ENCODE measurements at regions not wholly inside any gene's neighbourhood (a gene's known extent, or its start where the extent isn't known, plus 50 kb on each side); places are given as distances from the start of the nearest gene placed in this dataset.

DNA sequence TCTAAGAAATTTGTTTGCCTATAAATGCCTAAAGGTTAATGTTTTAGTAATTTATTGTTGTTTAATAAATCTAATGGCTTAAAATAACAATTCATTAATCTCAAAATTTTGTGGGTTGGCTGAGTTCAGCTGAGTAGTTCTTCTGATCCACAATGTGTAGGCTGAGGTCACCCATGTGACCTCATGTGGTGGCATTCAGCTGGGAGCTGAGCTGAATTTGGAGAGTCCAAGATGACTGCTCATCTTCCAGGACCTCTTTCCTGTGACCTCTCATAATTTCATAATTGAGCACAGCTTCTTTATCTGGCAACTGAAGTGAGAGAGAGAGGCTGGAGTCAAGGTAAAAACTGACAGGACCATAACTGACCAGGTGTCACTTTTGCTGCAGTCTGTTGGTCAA lies 132.4 kb downstream of the TXNL1 start:
- Mint-ChIP-seq H3K27me3 (ENCODE audit: low read depth in 3 of 3) (peaks cover 0 to 2% (median 0%) of the 10 kb centered on the region in 3 donors), H3K27ac (peak overlapping the region in 1 of 7 donors; percentile 60), H3K9me3 (peaks cover 2 to 12% (median 8%) of the 10 kb centered on the region in 7 donors), H3K4me3 (no peak overlapping the region), H3K36me3 (no peaks in the 10 kb centered on the region), H3K4me1 (peaks cover 6% of the 10 kb centered on the region)
- Histone ChIP-seq H2AFZ (ENCODE audit: insufficient read depth, low read depth, low read length, poor library complexity, severe bottlenecking) (no peak overlapping the region), H3K36me3 (replicated peaks in 1 of 2; ENCODE audit: control insufficient read depth in 1 of 2, insufficient read depth in 2 of 2, low read length in 2 of 2) (no peaks in the 10 kb centered on the region), H3K4me3 (replicated peaks in 1 of 3; ENCODE audit: low read depth in 2 of 3, low read length in 3 of 3) (no peak overlapping the region), H3K9me3 (replicated peaks in 1 of 2; ENCODE audit: control insufficient read depth in 1 of 2, insufficient read depth in 1 of 2, low read length in 2 of 2) (peaks cover 2 to 7% of the 10 kb centered on the region in 2 donors), H3K79me2 (ENCODE audit: insufficient read depth, low read length) (no peaks in the 10 kb centered on the region), H3K9ac (ENCODE audit: insufficient read depth, low read length, poor library complexity, severe bottlenecking) (no peak overlapping the region), H3K27me3 (ENCODE audit: control insufficient read depth in 2 of 2, insufficient read depth in 2 of 2, low read length in 2 of 2) (no peaks in the 10 kb centered on the region), H3K4me1 (ENCODE audit: control insufficient read depth in 1 of 2, insufficient read depth in 2 of 2, low read length in 2 of 2) (no peaks in the 10 kb centered on the region), H4K20me1 (ENCODE audit: insufficient read depth, low read length) (no peaks in the 10 kb centered on the region), H3K4me2 (replicated peaks; ENCODE audit: extremely low read depth, low read length, poor library complexity, severe bottlenecking) (no peak overlapping the region), H3K27ac (ENCODE audit: low read depth in 1 of 2, low read length in 2 of 2) (no peak overlapping the region)
- intact Hi-C loops (cut with micrococcal nuclease), result no loop called here
- TF ChIP-seq, protein P1, sequence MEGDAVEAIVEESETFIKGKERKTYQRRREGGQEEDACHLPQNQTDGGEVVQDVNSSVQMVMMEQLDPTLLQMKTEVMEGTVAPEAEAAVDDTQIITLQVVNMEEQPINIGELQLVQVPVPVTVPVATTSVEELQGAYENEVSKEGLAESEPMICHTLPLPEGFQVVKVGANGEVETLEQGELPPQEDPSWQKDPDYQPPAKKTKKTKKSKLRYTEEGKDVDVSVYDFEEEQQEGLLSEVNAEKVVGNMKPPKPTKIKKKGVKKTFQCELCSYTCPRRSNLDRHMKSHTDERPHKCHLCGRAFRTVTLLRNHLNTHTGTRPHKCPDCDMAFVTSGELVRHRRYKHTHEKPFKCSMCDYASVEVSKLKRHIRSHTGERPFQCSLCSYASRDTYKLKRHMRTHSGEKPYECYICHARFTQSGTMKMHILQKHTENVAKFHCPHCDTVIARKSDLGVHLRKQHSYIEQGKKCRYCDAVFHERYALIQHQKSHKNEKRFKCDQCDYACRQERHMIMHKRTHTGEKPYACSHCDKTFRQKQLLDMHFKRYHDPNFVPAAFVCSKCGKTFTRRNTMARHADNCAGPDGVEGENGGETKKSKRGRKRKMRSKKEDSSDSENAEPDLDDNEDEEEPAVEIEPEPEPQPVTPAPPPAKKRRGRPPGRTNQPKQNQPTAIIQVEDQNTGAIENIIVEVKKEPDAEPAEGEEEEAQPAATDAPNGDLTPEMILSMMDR (IDR thresholded peaks at IDR 0.05), result no peak
- DNase-seq, result no peak

DNA sequence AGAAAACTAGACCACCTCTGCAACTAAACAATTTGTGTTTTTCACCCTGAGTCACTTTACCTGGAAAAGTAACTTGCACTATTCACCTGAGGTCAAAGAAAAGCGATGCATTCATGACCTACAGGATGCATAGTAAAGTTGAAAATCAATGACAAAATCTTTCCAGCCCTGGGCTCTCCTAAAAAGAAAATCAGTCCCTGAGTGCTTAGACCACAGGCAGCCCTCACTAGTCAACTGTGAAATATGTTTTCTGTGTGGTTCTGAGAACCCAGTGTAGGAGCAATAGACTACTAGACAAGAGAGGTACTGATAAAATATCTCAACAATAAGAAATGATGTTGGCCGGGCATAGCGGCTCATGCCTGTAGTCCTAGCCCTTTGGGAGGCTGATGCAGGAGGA lies 133.1 kb downstream of the TXNL1 start:
- TF ChIP-seq, protein P1 (IDR thresholded peaks at IDR 0.05), result no peak

More for the DNA sequence above, 133.1 kb downstream of the TXNL1 start:
- Mint-ChIP-seq H3K27ac (no peak overlapping the region), H3K27me3 (ENCODE audit: low read depth in 3 of 3) (peaks cover 0 to 2% (median 0%) of the 10 kb centered on the region in 3 donors), H3K36me3 (no peaks in the 10 kb centered on the region), H3K4me1 (peaks cover 6% of the 10 kb centered on the region), H3K9me3 (peaks cover 2 to 12% (median 8%) of the 10 kb centered on the region in 7 donors), H3K4me3 (no peak overlapping the region)
- Histone ChIP-seq H3K79me2 (ENCODE audit: insufficient read depth, low read length) (no peaks in the 10 kb centered on the region), H2AFZ (ENCODE audit: insufficient read depth, low read depth, low read length, poor library complexity, severe bottlenecking) (no peak overlapping the region), H3K27me3 (ENCODE audit: control insufficient read depth in 2 of 2, insufficient read depth in 2 of 2, low read length in 2 of 2) (no peaks in the 10 kb centered on the region), H4K20me1 (ENCODE audit: insufficient read depth, low read length) (no peaks in the 10 kb centered on the region), H3K36me3 (replicated peaks in 1 of 2; ENCODE audit: control insufficient read depth in 1 of 2, insufficient read depth in 2 of 2, low read length in 2 of 2) (no peaks in the 10 kb centered on the region), H3K27ac (ENCODE audit: low read depth in 1 of 2, low read length in 2 of 2) (no peak overlapping the region), H3K4me2 (replicated peaks; ENCODE audit: extremely low read depth, low read length, poor library complexity, severe bottlenecking) (no peak overlapping the region), H3K4me1 (ENCODE audit: control insufficient read depth in 1 of 2, insufficient read depth in 2 of 2, low read length in 2 of 2) (no peaks in the 10 kb centered on the region), H3K9me3 (replicated peaks in 1 of 2; ENCODE audit: control insufficient read depth in 1 of 2, insufficient read depth in 1 of 2, low read length in 2 of 2) (peaks cover 2 to 7% of the 10 kb centered on the region in 2 donors), H3K4me3 (replicated peaks in 1 of 3; ENCODE audit: low read depth in 2 of 3, low read length in 3 of 3) (no peak overlapping the region), H3K9ac (ENCODE audit: insufficient read depth, low read length, poor library complexity, severe bottlenecking) (no peak overlapping the region)
- intact Hi-C loops (cut with micrococcal nuclease), result no loop called here
- DNase-seq, result no peak
- WGBS (ENCODE audit: insufficient coverage), result no CpG with 5 or more reads among the region's 3 CpGs
